22Rv1 (cell line): ENCODE measurements at regions not wholly inside any gene's neighbourhood (a gene's known extent, or its start where the extent isn't known, plus 50 kb on each side); places are given as distances from the start of the nearest gene placed in this dataset.

Experiments used
- CTCF ChIP-seq: fragments of 450-650 bp; IDR thresholded peaks from 2 replicates; pipeline ENCODE4 v1.5.1; 2017; ENCODE audit warnings: mild to moderate bottlenecking
- ZFX ChIP-seq: fragments of 450-650 bp; IDR thresholded peaks from 2 replicates; pipeline ENCODE4 v1.6.1; 2017; ENCODE audit warnings: antibody characterized with exemption, borderline replicate concordance

GRCh38 chr2:226496273-226496550 is 303.4 kb downstream of the IRS1 start:
- TF ChIP-seq CTCF, result no peak
- TF ChIP-seq ZFX, result no peak
